NT2/D1 (cell line): ENCODE measurements at regions not wholly inside any gene's neighbourhood (a gene's known extent, or its start where the extent isn't known, plus 50 kb on each side); places are given as distances from the start of the nearest gene placed in this dataset.
A peak's percentile ranks its signal among the peaks of the same experiment; 100 is the strongest.

Experiments
- DNase-seq: peaks from one replicate; pipeline ENCODE4 v3.0.0-alpha.2; 2011; ENCODE audit warnings: low read depth, low spot score
- H3K27me3 ChIP-seq: 2 replicates; pipeline ENCODE4 v1.6.0; 2011; ENCODE audit warnings: mild to moderate bottlenecking; ENCODE audit not compliant: insufficient read length, insufficient read depth
- H3K36me3 ChIP-seq: 2 replicates; pipeline ENCODE4 v1.6.1; 2011; ENCODE audit warnings: mild to moderate bottlenecking, low read length, mixed read lengths; ENCODE audit not compliant: insufficient read depth, insufficient read length
- H3K4me1 ChIP-seq: 2 replicates; pipeline ENCODE4 v1.5.1; 2011; ENCODE audit not compliant: insufficient read depth, insufficient read length
- H3K4me3 ChIP-seq: 2 replicates; pipeline ENCODE4 v1.5.1; 2011; ENCODE audit warnings: low read depth; ENCODE audit not compliant: insufficient read length
- H3K9ac ChIP-seq: 2 replicates; pipeline ENCODE4 v1.6.0; 2011; ENCODE audit warnings: low read depth; ENCODE audit not compliant: insufficient read length
- H3K9me3 ChIP-seq: 2 replicates; pipeline ENCODE4 v1.5.1; 2011; ENCODE audit warnings: mild to moderate bottlenecking, low read length; ENCODE audit not compliant: insufficient read depth
- SUZ12 ChIP-seq: IDR thresholded peaks from 2 replicates; pipeline ENCODE4 v1.6.1; 2011; ENCODE audit not compliant: insufficient read length, insufficient read depth; ENCODE audit errors: extremely low read depth
- YY1 ChIP-seq: IDR thresholded peaks from 2 replicates; pipeline ENCODE4 v1.6.1; 2011; ENCODE audit not compliant: insufficient read length, insufficient read depth
- ZNF274 ChIP-seq: IDR thresholded peaks from 2 replicates; pipeline ENCODE4 v1.6.1; 2011; ENCODE audit warnings: mild to moderate bottlenecking, low read depth, low read length

DNA sequence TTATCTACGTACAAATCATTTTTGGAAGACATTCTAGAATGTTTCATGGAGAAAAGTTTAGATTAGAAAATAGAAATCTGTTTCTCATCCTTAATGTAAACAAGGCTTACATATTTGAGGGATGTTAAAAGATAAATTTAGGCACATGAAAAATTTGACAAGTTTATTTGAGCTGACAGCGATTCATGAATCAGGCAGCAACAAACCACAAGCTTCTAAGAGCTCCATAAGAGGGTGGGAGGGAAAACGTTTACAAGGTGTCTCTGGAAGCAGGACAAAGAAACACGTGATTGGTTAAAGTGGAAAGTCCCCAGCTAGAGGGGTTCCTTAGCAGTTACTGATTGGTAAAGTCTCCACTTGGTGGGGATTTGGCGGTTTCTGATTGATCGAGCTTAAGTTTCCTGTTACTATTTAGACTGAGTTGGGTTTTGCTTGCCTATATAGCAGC, 228.9 kb upstream of the PITRM1 start:
- H3K9ac ChIP-seq = no peak overlapping the region
- peaks cover 5% of the 10 kb centered on the region for H3K4me1 ChIP-seq
- no peak overlapping the region for H3K4me3 ChIP-seq
- no peaks in the 10 kb centered on the region for H3K9me3 ChIP-seq
- no peak for DNase-seq
- no peak for TF ChIP-seq YY1
- no peaks in the 10 kb centered on the region for H3K27me3 ChIP-seq
- no peaks in the 10 kb centered on the region for H3K36me3 ChIP-seq

DNA sequence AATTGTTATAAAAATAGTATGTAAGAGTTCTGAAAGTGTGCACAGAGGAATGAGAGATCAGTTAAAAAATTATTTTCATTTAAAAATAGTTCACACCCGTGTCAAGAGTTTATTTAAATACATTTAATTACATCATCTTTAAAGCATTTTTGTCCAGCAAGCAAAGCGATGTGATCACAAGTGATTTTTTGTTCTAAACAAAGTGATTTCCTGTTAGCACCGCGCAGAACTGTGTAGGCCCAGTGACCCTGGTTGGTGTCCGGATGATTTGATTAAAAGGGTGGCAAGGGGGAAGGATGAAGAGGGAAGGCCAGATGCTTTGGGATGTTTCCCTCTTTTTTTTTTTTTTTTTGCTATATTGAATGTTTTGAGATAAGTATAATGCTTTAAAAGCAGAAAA, 227.8 kb upstream of the PITRM1 start:
- no peaks in the 10 kb centered on the region for H3K27me3 ChIP-seq
- no peak overlapping the region for H3K4me3 ChIP-seq
- no peaks in the 10 kb centered on the region for H3K9me3 ChIP-seq
- peaks cover 8% of the 10 kb centered on the region for H3K4me1 ChIP-seq
- DNase-seq = no peak
- TF ChIP-seq SUZ12 (no peak), ZNF274 (no peak), YY1 (no peak)
- H3K9ac ChIP-seq = no peak overlapping the region
- no peaks in the 10 kb centered on the region for H3K36me3 ChIP-seq

- peak; percentile 27 for DNase-seq
- H3K9me3 ChIP-seq = peaks cover 1% of the 10 kb centered on the region; the same call in 1 of the 2 replicates
- no peaks in the 10 kb centered on the region for H3K36me3 ChIP-seq
- H3K27me3 ChIP-seq = no peaks in the 10 kb centered on the region
- no peak for TF ChIP-seq SUZ12
- TF ChIP-seq ZNF274 = no peak
- no peak for TF ChIP-seq YY1
- no peak overlapping the region for H3K9ac ChIP-seq
- H3K4me3 ChIP-seq = no peak overlapping the region
- peaks cover 8% of the 10 kb centered on the region for H3K4me1 ChIP-seq
Measured at GRCh38 chr10:3399756-3400155, 227.2 kb upstream of the PITRM1 start.

DNA sequence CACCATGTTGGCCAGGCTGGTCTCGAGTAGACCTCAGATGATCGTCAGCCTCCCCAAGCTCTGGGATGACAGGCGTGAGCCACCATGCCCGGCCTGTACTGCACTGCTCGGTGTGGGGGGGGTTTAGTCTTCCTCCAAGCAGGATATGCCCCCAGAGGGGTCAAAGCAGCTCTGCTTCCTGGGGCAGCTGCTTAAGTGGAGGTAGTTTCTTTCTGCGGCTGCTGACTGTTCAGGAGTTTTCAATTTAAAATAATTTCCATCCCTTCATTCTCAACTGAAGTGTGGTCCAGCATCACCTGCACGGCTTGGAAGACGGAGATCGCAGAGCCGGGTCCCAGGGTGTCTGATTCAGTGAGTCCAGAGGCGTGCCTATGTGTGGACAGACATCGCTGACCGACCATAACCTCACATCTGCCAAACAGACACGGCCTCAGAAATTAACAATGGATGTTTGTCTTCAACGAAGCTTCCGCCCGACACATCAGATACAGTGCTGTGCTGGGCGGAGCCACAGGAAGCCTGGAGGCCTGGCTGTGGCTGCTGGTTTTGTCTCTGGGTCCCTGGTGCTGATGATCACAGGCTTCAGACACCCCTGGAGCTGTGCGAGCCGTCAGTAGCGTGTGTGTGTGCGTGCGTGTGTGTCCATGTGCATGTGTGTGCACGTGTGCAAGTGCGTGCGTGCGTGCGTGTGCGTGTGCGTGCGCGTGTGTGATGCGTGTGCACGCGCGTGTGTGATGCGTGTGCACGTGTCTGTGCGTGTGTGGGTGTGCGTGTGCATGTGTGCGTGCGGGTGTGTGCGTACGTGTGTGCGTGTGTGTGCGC, 226.5 kb upstream of the PITRM1 start:
- H3K27me3 ChIP-seq = no peaks in the 10 kb centered on the region
- peaks cover 6% of the 10 kb centered on the region; the same call in 1 of the 2 replicates for H3K9me3 ChIP-seq
- no peak overlapping the region for H3K4me3 ChIP-seq
- no peak for TF ChIP-seq ZNF274
- TF ChIP-seq YY1 = no peak
- no peak for TF ChIP-seq SUZ12
- no peak for DNase-seq
- peaks cover 8% of the 10 kb centered on the region for H3K4me1 ChIP-seq
- H3K36me3 ChIP-seq = no peaks in the 10 kb centered on the region
- H3K9ac ChIP-seq = no peak overlapping the region

- H3K9me3 ChIP-seq = peaks cover 6% of the 10 kb centered on the region; the same call in 1 of the 2 replicates
- DNase-seq = no peak
- no peaks in the 10 kb centered on the region for H3K27me3 ChIP-seq
- H3K36me3 ChIP-seq = no peaks in the 10 kb centered on the region
- H3K4me3 ChIP-seq = no peak overlapping the region
- peaks cover 8% of the 10 kb centered on the region for H3K4me1 ChIP-seq
- TF ChIP-seq YY1 (no peak), ZNF274 (no peak), SUZ12 (no peak)
- no peak overlapping the region for H3K9ac ChIP-seq
Measured at GRCh38 chr10:3397846-3398245, 225.3 kb upstream of the PITRM1 start.

- Histone ChIP-seq H3K9ac (no peak overlapping the region), H3K9me3 (peaks cover 6% of the 10 kb centered on the region; the same call in 1 of the 2 replicates), H3K36me3 (no peaks in the 10 kb centered on the region), H3K4me3 (no peak overlapping the region), H3K4me1 (peaks cover 8% of the 10 kb centered on the region), H3K27me3 (no peaks in the 10 kb centered on the region)
- DNase-seq = no peak
- TF ChIP-seq SUZ12 (no peak), ZNF274 (no peak), YY1 (no peak)
Measured at GRCh38 chr10:3397231-3397630, 224.6 kb upstream of the PITRM1 start.

GRCh38 chr10:3396116-3396515, 223.5 kb upstream of the PITRM1 start:
- Histone ChIP-seq H3K9me3 (peaks cover 6% of the 10 kb centered on the region; the same call in 1 of the 2 replicates), H3K27me3 (no peaks in the 10 kb centered on the region), H3K9ac (no peak overlapping the region), H3K4me1 (peaks cover 8% of the 10 kb centered on the region), H3K4me3 (no peak overlapping the region), H3K36me3 (no peaks in the 10 kb centered on the region)
- no peak for DNase-seq
- no peak for TF ChIP-seq YY1
- no peak for TF ChIP-seq ZNF274
- no peak for TF ChIP-seq SUZ12
